ENCODE measurements at regions not wholly inside any gene's neighbourhood (a gene's known extent, or its start where the extent isn't known, plus 50 kb on each side); places are given as distances from the start of the nearest gene placed in this dataset.
"Not testable (repeated sequence)": the region's sequence is repeated elsewhere in the genome, so short reads cannot be mapped to it uniquely, and the experiment has no call there.

DNA sequence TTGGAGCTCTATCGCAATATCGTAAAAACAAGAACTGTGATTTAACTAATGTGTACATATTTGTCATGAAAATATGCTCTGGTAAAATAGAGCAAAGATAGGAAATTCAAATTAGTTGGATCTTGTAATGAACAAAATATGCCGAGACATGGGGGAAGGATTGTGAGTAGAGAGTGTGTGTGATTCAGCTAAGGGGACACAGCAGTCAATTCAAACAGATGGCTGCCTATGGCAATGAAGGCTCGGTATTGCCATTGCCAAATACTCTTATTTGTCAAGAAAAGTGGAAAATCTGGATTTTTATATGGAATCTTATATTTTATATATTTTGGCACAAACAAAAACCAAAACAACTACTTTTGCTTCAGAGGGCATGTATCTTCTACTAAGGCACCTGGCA is 227.3 kb upstream of the BCHE start:
- no peak for DNase-seq (ENCODE audit: low spot score)

DNA sequence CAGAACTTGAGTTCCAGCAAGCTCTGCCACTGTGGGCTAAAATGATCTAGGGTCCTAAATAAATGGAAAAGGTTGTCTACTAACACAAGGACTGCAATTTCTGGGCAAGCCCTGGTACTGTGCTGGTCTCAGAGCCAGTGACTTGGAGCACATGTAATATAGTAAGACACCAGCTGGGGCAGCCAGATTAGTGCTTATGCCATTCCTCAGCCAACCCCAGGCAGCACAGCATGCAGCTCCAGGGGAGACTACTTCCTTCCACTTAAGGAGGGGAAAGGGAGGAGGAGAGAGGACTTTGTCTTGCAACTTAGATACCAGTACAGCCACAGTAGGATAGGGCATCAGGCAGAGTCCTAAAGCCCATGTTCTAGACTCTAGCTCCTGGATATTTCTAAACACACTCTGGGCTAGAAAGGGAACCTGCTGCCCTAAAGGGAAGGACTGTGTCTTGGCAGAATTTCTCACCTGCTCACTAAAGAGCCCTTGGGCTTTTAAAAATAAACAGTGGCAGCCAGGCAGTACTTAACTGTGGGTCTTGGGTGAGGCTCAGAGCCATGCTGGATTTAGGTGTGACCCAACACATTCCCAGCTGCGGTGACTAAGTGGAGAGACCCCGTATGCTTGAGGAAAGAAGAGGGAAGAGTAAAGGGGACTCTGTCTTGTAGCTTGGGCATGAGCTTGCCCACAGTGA is 223.7 kb upstream of the BCHE start:
- no peak for DNase-seq (ENCODE audit: low spot score)

DNA sequence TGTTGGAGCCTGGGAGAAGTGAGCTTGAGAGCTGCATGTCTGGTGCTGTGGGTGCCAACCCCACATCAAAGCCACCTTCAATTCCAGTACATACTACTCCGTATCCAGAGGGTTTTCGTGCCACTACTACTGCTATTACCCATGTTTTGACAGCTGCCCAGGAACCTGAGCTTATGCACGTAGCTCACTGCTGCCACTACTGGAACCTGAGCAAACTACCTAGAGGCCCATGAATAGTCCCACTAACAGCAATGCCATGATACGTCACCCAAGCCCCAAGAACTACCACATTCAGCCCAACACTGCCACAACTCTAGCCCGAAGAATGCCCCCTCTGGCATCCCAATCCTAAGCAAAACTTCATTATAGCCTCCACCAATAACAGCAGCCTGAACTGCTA is 215.2 kb upstream of the BCHE start:
- no peak for DNase-seq (ENCODE audit: low spot score)

DNA sequence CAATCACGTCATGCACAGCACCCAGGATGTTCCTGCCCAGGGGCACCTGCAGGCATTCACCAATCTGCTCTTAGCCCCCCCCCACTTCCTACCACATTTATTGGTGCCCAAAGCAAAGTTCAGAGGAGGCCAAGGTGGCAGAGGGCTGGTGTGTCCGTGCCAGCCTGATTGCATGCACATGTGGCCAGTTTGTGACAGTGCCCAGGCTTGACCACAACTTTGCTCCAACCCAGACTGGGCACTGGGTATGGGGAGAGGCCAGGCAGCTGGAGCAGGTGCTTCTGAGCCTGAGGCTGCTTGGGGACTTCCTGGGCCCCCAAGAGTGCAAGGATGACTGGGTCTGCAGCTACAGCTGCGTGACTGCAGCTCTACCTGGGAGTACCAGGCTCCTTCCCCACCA is 192.3 kb upstream of the BCHE start:
- DNase-seq (ENCODE audit: low spot score) = no peak

DNA sequence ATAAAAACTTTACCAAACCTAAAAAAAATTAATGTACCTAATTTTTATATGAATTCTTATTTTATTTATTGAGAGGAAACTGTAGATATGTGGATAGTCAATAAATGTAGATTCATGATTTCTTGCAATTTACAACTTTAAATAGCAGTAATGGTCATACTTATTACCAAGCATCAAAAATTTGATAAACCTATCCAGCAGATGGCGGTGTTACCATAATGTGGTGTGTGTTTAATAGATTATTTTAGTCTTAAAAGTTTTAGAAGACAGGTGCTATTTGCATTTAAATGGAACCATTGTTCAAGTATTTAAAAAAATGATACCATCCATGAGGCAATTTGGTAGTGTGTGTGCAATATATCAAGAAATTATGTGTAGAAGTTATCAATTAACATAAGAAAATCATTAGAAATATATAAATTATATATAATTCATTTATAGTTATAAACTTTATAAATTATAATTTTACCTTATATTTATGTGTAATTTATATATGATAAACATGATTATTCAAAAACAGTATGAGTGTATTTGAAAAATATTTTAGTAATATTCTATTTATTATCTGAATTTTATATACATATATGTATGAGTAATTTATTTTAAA is 176.0 kb upstream of the BCHE start:
- DNase-seq (ENCODE audit: low spot score) = peak; percentile 2

DNA sequence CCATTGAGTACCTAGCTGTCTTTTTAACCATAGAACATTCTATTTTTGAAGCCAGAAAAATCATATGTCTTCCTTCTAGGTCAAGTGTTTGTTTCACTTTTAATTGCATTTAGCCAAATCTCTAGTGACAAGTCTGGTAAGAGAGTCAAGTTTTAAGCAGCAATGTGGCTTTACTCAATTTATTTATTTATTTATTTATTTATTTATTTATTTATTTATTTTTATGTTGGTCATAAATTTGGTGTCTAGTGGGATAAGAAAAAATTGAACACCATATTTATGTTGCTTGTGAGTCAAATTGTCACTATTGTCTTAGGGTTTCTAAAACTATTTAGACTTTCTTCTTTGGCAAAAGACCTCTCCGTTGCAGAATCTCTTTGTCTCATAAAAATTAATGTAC is 174.5 kb upstream of the BCHE start:
- DNase-seq (ENCODE audit: low spot score) = no peak

DNA sequence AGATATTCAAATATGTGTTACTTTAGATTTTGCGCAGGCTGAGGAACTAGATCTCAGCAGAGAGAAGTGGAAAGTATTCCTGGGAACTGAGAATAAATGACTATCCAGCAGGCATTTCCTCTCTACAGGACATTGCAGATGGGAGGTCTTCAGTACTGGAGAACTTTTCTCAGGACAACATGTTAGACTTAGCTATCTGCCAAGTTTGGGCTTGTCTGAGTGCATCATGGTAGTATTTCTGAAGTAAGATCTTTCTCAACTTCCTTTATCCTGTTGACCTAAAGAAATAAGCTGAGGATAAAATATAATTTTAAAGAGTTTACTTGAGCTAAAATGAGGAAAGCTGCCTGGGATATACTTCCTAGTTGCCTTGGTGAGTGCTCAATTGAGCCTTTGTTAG is 167.9 kb upstream of the BCHE start:
- DNase-seq (ENCODE audit: low spot score) = no peak

DNA sequence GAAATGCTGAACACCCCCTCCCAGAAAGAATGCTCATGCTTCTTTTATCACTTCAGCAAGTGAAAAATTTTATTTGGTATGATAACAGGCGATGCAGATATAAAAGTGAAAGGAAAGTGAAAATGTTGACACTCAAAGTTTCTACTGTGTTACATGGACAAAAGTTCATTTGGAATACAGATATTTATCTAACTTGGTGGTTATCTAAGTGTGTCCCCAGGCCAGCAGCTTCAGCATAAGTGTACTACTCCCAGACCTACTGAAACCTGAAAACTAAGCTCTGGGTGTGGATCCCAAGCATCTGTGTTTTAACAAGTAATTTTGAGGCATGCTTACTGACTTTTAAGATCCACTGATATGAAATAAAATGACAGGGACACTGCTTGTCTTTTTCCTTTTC is 157.1 kb upstream of the BCHE start:
- DNase-seq (ENCODE audit: low spot score) = no peak

DNA sequence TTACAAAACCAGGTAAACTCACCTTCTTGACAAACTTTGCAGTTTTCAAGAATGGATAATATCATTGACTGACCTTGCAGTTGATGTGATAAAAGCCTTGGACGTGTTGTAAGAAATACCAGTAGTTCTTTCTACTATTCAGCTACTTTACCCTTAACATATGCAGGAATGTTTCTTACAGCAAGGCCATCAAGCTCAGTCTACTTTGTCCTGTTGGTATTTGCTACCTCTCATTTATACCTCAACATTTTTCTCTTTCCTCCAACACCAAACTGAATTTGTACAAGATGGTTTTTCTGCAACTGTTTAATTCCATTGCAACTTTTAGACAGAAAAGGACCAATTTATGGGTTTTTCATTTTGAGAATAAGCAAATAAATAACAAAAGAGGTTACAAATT is 147.4 kb upstream of the BCHE start:
- DNase-seq (ENCODE audit: low spot score) = no peak

DNA sequence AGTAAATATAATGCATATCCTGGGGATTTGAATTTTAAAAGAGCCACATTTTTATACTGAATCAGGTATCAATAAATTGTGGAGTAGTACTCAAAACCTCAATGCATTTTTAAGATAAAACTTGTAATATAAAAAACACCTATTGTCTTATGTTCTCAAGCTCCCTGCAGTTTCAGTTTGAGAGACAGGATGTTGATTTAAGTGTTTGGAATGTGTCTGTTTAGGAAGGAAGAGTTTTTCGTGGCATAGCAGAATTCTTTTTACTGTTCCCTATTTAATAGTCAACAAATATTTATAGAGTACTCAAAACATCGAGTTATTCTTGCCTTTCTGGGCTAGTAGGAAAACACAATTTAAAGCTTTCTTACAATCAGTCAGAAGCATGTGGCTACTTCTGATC is 146.1 kb upstream of the BCHE start:
- no peak for DNase-seq (ENCODE audit: low spot score)

DNA sequence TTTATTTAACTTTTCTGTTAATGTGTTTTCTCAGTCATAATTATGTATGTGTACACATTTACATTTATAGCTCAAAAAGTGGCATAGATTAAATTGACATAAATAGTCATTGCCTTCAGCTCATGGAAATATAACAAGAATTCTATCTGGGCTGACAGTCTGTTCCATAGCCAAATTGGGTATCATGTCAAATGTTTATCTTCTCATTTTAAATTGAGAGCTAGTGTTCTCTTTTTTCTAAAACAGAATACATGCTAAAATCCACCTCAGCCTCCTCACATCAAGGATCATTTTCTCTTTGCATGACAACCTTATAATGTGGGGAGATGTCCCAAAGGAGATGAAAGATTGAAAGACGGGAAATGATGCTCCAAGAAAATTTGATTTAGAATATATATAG is 144.1 kb upstream of the BCHE start:
- no peak for DNase-seq (ENCODE audit: low spot score)

DNA sequence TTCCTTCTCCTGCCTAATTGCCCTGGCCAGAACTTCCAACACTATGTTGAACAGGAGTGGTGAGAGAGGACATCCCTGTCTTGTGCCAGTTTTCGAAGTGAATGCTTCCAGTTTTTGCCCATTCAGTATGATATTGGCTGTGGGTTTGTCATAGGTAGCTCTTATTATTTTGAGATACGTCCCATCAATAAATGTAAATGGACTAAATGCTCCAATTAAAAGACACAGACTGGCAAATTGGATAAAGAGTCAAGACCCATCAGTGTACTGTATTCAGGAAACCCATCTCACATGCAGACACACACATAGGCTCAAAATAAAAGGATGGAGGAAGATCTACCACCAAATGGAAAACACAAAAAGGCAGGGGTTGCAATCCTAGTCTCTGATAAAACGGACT is 123.6 kb upstream of the BCHE start:
- DNase-seq (ENCODE audit: low spot score) = not testable (repeated sequence)

DNA sequence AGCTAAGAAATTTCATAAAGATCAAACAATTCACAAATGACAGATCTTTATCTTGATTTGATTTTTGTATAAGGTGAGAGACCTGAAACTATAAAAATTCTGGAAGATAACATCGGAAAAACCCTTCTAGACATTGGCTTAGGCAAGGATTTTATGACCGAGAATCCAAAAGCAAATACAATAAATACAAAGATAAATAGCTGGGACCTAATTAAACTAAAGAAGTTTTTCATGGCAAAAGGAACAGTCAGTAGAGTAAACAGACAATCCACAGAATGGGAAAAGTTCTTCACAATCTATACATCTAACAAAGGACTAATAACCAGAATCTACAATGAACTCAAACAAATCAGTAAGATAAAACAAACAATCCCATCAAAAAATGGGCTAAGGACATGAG is 116.9 kb upstream of the BCHE start:
- DNase-seq (ENCODE audit: low spot score) = no peak

DNA sequence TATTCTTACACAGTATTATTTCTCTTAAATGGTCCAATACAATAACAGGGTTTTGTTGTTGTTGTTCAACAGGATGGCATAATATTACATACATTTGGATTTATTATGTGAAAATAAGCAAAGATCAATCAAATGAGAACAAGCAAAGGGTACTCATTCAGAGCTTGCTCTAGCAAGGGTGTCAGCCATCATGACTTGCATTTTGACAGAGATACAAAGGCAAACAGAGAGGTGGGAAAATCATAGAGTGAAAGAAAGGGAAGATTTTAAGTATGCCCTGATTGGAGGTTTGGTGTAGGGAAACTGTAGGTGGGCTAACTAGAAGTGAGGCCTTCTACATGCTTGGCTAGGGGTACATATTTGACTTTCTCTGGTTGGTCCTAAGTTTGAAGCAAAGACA is 109.1 kb upstream of the BCHE start:
- DNase-seq (ENCODE audit: low spot score) = no peak

DNA sequence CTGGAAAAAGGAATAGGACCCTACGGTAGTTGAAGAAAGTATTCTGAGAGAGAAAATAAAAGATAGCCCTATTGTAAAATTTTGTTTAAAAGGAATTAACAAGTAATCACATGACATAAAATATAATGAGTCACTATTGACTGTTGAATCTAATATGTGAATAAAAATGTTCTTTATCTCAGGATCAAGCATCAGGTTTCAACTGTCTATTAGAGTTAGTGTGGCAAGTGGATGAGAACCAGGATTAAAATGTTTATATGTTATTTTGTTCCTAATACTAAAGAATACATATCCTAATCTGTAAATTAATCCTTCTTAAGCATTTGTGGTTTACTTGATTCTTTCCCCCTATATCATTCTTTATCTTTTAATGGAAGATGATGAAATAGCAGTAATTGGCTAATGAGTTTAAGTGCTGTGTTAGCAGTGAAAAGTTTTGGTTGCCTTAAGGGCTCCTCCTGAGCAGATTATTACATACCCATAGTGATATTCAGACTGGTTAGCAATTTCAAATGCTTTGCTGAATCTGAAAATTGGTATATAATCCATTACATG is 101.8 kb upstream of the BCHE start:
- no peak for DNase-seq (ENCODE audit: low spot score)

DNA sequence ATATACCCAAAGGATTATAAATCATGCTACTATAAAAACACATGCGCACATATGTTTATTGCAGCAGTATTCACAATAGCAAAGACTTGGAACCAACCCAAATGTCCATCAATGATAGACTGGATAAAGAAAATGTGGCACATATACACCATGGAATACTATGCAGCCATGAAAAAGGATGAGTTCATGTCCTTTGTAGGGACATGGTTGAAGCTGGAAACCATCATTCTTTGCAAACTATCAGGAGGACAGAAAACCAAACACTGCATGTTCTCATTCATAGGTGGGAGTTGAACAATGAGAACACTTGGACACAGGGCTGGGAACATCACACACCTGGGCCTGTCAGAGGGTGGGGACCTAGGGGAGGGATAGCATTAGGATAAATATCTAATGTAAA is 98.9 kb upstream of the BCHE start:
- DNase-seq (ENCODE audit: low spot score) = not testable (repeated sequence)

DNA sequence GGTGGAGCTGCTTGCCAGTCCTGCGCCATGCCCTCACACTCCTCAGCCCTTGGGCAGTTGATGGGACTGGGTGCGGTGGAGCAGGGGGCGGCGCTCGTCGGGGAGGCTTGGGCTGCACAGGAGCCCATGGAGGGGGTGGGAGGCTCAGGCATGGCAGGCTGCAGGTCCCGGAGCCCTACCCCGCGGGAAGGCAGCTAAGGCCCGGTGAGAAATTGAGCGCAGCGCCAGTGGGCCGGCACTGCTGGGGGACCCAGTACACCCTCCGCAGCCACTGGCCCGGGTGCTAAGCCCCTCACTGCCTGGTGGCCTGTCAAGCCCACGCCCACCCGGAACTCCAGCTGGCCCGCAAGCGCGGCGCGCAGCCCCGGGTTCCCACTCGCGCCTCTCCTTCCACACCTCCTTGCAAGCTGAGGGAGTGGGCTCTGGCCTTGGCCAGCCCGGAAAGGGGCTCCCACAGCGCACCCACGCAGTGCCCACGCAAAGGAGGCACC is 87.1 kb upstream of the BCHE start:
- not testable (repeated sequence) for DNase-seq (ENCODE audit: low spot score)

DNA sequence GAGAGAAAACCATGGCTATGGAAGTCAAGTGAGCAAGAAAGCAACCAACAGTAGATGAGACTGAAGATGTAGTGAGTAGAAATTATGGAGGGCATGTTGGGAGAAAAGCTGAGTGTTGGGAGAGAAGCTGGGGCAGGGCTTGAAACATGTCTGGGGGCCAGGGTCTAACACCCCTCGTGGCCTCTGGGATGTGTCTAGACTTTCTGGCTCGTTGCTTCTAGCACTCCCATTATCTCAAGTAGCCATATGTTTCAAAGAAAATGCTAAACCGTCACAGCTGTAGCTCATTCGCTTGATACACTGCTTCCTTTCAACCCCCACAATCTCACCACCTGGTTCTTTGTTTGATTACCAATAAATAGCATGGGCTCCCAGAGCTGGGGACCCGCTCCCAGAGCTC is 83.8 kb upstream of the BCHE start:
- no peak for DNase-seq (ENCODE audit: low spot score)

DNA sequence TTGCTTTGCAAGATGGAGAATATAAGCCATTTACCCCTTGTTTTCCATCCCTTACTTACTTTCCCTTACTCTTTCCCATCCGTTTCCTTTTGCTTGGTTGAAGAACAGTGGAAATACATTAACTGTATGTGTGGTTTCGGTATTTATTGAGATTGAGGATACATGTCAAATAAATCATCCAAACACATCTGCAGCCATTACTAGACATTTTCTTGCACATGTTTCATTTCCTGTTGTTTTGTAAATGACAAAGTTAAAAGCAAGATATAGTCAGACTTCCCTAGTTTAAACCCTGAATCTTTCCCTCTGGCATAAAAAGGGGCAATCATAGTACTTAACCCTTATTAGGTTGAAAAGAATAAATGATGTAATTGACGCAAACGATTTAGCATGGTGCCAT is 82.1 kb upstream of the BCHE start:
- DNase-seq (ENCODE audit: low spot score) = no peak

DNA sequence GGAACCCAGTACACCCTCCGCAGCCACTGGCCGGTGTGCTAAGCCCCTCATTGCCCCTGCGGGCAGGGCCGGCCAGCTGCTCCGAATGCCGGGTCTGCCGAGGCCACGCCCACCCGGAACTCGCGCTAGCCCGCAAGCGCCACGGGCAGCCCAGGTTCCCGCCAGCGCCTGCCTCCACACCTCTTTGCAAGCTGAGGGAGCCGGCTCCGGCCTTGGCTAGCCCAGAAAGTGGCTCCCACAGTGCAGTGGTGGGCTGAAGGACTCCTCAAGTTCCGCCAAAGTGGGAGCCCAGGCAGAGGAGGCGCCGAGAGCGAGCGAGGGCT is 81.4 kb upstream of the BCHE start:
- DNase-seq (ENCODE audit: low spot score) = no peak

DNA sequence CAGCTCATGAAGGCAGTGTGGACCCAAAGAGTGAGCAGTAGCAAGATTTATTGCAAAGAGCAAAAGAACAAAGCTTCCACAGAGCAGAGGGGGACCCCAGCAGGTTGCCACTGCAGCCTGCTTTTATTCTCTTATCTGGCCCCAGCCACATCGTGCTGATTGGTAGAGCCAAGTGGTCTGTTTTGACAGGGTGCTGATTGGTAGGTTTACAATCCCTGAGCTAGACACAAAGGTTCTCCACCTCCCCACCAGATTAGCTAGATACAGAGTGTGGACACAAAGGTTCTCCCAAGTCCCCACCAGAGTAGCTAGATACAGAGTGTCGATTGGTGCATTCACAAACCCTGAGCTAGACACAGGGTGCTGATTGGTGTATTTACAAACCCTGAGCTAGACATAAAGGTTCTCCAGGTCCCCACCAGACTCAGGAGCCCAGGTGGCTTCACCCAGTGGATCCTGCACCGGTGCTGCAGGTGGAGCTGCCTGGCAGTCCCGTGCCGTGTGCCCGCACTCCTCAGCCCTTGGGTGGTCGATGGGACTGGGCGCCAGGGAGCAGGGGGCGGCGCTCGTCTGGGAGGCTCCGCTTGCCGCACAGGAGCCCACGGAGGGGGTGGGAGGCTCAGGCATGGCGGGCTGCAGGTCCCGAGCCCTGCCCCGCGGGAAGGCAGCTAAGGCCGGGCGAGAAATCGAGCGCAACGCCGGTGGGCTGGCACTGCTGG is 80.9 kb upstream of the BCHE start:
- not testable (repeated sequence) for DNase-seq (ENCODE audit: low spot score)

DNA sequence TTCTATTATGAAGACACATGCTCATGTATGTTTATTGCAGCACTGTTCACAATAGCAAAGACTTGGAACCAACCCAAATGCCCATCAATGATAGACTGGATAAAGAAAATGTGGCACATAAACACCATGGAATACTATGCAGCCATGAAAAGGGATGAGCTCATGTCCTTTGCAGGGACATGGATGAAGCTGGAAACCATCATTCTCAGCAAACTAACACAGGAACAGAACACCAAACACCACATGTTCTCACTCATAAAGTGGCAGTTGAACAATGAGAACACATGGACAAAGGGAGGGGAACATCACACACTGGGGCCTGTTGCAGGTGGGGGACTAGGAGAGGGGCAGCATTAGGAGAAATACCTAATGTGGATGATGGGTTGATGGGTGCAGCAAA is 77.9 kb upstream of the BCHE start:
- DNase-seq (ENCODE audit: low spot score) = not testable (repeated sequence)

DNA sequence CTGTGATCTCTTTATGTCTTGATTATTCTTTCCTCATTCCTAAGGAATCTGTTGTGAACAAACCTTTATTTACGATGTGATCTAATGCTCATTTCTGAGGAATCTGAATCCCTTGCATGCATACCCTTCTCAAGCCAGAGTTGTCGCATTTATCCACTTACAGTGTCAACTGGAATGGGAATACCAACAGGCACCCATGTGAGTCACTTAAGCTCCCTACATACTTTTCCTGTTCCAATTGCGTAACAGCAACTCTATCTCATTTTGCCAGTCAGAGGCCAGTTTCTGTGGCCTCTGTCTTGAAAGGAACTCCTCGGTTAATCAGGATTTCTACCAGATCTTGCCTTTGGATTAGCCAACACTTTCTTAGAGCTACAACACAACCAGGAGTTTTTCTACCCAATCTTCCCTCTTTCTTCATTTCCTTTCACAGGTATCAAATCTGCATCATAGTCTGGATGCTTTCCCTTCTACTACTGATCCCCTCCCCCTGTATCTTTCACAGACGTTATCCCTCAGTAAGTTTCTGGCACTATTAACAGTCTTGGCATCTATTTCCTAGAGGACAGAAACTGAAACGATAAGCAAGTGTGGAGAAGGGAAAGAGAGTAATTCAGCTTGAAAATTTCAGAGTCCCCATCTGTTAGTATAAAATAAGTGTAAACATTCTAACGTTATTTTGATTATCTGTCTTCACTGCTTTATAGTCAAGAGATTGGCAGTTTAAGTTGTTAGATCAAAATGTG is 66.8 kb upstream of the BCHE start:
- no peak for DNase-seq (ENCODE audit: low spot score)
